ENCODE measurements at regions not wholly inside any gene's neighbourhood (a gene's known extent, or its start where the extent isn't known, plus 50 kb on each side); places are given as distances from the start of the nearest gene placed in this dataset.

DNA sequence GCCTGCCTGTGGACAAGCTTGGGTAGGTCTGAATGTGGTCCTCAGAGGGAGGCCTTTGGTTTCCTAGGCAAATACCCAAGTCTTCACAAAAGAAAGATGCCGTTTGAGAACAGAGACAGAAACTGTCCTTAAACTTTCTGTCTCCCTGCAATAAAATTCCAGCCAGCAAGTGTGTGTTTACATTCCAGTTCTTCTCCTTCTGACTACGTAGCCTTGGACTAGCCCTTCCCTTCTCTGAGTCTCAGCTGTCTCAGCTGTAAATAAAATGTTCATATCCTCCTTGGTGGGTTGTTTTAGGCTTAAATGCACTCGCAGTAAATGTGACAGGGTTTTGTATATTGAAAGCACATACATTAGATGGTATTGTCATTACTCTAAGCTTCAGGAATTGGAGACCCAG lies 561.2 kb upstream of the MKI67 start:
- WGBS = 4% methylated on average over 2 of the region's 3 CpGs
- no peak overlapping the region for H4K91ac ChIP-seq (ENCODE audit: low read length)
- no peak overlapping the region for H3K4ac ChIP-seq (ENCODE audit: low read depth in 1 of 2, low read length in 2 of 2)

DNA sequence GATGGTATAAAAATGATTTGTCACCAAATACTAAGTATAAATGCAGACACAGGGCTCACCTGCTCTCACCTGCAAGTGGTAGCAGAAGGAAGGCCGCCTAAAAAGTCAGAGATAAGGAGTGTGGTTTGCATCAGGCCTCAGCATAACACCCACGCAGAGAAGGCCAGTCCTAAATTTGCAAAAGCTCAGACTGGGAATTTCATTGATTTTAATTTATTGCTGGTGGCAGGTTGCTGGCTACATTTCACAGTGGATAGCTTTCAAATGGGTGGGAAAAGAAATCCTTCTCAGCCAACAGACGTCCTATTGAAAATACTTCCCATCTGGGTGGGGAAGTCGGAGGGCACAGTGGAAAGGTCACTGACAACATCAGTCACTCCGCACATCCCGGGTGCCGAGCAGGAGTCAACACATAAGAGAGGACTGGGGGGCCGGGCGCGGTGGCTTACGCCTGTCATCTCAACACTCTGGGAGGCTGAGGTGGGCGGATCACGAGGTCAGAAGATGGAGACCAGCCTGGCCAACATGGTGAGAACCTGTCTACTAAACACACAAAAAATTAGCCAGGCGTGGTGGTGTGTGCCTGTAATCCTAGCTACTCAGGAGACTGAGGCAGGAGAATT lies 561.8 kb upstream of the MKI67 start:
- Histone ChIP-seq H2BK120ac (ENCODE audit: low read depth, low read length) (no peak overlapping the region), H2BK5ac (ENCODE audit: low read depth, low read length, poor library complexity, severe bottlenecking) (no peak overlapping the region), H3K27me3 (ENCODE audit: control insufficient read depth in 1 of 2, insufficient read depth in 1 of 2, low read length in 2 of 2) (no peaks in the 10 kb centered on the region), H3K4me1 (ENCODE audit: control insufficient read depth, insufficient read depth, low read depth, low read length) (no peaks in the 10 kb centered on the region), H3K23ac (ENCODE audit: low read length in 2 of 2) (no peak overlapping the region), H3K9me3 (ENCODE audit: control insufficient read depth, low read length) (no peaks in the 10 kb centered on the region), H3K4me3 (ENCODE audit: insufficient read depth in 1 of 2, low read depth in 1 of 2, low read length in 2 of 2) (no peak overlapping the region), H3K4me2 (ENCODE audit: low read length, poor library complexity, severe bottlenecking) (no peak overlapping the region), H3K18ac (ENCODE audit: low read depth in 1 of 2, low read length in 2 of 2) (no peak overlapping the region), H3K9ac (ENCODE audit: low read length) (no peak overlapping the region), H4K8ac (ENCODE audit: low read length) (no peak overlapping the region), H2BK15ac (ENCODE audit: low read depth, poor library complexity, severe bottlenecking) (no peak overlapping the region), H2AFZ (ENCODE audit: low read depth, low read length) (no peak overlapping the region), H3K79me1 (replicated peaks; ENCODE audit: low read length, poor library complexity, severe bottlenecking) (no peaks in the 10 kb centered on the region), H4K91ac (ENCODE audit: low read length) (no peak overlapping the region), H3K27ac (ENCODE audit: low read length, poor library complexity, severe bottlenecking) (no peak overlapping the region), H2BK12ac (ENCODE audit: low read length in 2 of 2) (no peak overlapping the region), H2AK5ac (ENCODE audit: low read length, severe bottlenecking) (no peak overlapping the region), H3K36me3 (ENCODE audit: control insufficient read depth in 1 of 2, insufficient read depth in 2 of 2, low read depth in 1 of 2, low read length in 2 of 2) (no peaks in the 10 kb centered on the region), H3K14ac (ENCODE audit: low read length in 2 of 2) (no peak overlapping the region), H3K4ac (ENCODE audit: low read depth in 1 of 2, low read length in 2 of 2) (no peak overlapping the region)
- no peak for DNase-seq
- 83% methylated on average over 14 of the region's 14 CpGs for WGBS

More for the DNA sequence above, 561.2 kb upstream of the MKI67 start:
- Histone ChIP-seq H3K36me3 (ENCODE audit: control insufficient read depth in 1 of 2, insufficient read depth in 2 of 2, low read depth in 1 of 2, low read length in 2 of 2) (no peaks in the 10 kb centered on the region), H3K27me3 (ENCODE audit: control insufficient read depth in 1 of 2, insufficient read depth in 1 of 2, low read length in 2 of 2) (no peaks in the 10 kb centered on the region), H3K9ac (ENCODE audit: low read length) (no peak overlapping the region), H2BK5ac (ENCODE audit: low read depth, low read length, poor library complexity, severe bottlenecking) (no peak overlapping the region), H2AFZ (ENCODE audit: low read depth, low read length) (no peak overlapping the region), H3K9me3 (ENCODE audit: control insufficient read depth, low read length) (no peaks in the 10 kb centered on the region), H2AK5ac (ENCODE audit: low read length, severe bottlenecking) (no peak overlapping the region), H2BK15ac (ENCODE audit: low read depth, poor library complexity, severe bottlenecking) (no peak overlapping the region), H3K18ac (ENCODE audit: low read depth in 1 of 2, low read length in 2 of 2) (no peak overlapping the region), H2BK12ac (ENCODE audit: low read length in 2 of 2) (no peak overlapping the region), H3K4me2 (ENCODE audit: low read length, poor library complexity, severe bottlenecking) (no peak overlapping the region), H2BK120ac (ENCODE audit: low read depth, low read length) (no peak overlapping the region), H3K4me3 (ENCODE audit: insufficient read depth in 1 of 2, low read depth in 1 of 2, low read length in 2 of 2) (no peak overlapping the region), H3K23ac (ENCODE audit: low read length in 2 of 2) (no peak overlapping the region), H3K14ac (ENCODE audit: low read length in 2 of 2) (no peak overlapping the region), H3K27ac (ENCODE audit: low read length, poor library complexity, severe bottlenecking) (no peak overlapping the region), H3K4me1 (ENCODE audit: control insufficient read depth, insufficient read depth, low read depth, low read length) (no peaks in the 10 kb centered on the region), H4K8ac (ENCODE audit: low read length) (no peak overlapping the region), H3K79me1 (replicated peaks; ENCODE audit: low read length, poor library complexity, severe bottlenecking) (no peaks in the 10 kb centered on the region)
- DNase-seq = no peak

- Histone ChIP-seq H2AK5ac (ENCODE audit: low read length, severe bottlenecking) (no peak overlapping the region), H3K14ac (ENCODE audit: low read length in 2 of 2) (no peak overlapping the region), H3K18ac (ENCODE audit: low read depth in 1 of 2, low read length in 2 of 2) (no peak overlapping the region), H2BK120ac (ENCODE audit: low read depth, low read length) (no peak overlapping the region), H3K9ac (ENCODE audit: low read length) (no peak overlapping the region), H2BK15ac (ENCODE audit: low read depth, poor library complexity, severe bottlenecking) (no peak overlapping the region), H3K27ac (ENCODE audit: low read length, poor library complexity, severe bottlenecking) (no peak overlapping the region), H4K91ac (ENCODE audit: low read length) (no peak overlapping the region), H3K9me3 (ENCODE audit: control insufficient read depth, low read length) (no peaks in the 10 kb centered on the region), H3K36me3 (ENCODE audit: control insufficient read depth in 1 of 2, insufficient read depth in 2 of 2, low read depth in 1 of 2, low read length in 2 of 2) (no peaks in the 10 kb centered on the region), H2AFZ (ENCODE audit: low read depth, low read length) (no peak overlapping the region), H3K4me1 (ENCODE audit: control insufficient read depth, insufficient read depth, low read depth, low read length) (no peaks in the 10 kb centered on the region), H3K27me3 (ENCODE audit: control insufficient read depth in 1 of 2, insufficient read depth in 1 of 2, low read length in 2 of 2) (no peaks in the 10 kb centered on the region), H4K8ac (ENCODE audit: low read length) (no peak overlapping the region), H2BK12ac (ENCODE audit: low read length in 2 of 2) (no peak overlapping the region), H3K4ac (ENCODE audit: low read depth in 1 of 2, low read length in 2 of 2) (no peak overlapping the region), H3K23ac (ENCODE audit: low read length in 2 of 2) (no peak overlapping the region), H2BK5ac (ENCODE audit: low read depth, low read length, poor library complexity, severe bottlenecking) (no peak overlapping the region), H3K79me1 (replicated peaks; ENCODE audit: low read length, poor library complexity, severe bottlenecking) (no peaks in the 10 kb centered on the region), H3K4me2 (ENCODE audit: low read length, poor library complexity, severe bottlenecking) (no peak overlapping the region), H3K4me3 (ENCODE audit: insufficient read depth in 1 of 2, low read depth in 1 of 2, low read length in 2 of 2) (no peak overlapping the region)
- DNase-seq = no peak
- 87% methylated on average over 4 of the region's 5 CpGs for WGBS
These were observed 563.4 kb upstream of the MKI67 start for GRCh38 chr10:128689667-128690066.

DNA sequence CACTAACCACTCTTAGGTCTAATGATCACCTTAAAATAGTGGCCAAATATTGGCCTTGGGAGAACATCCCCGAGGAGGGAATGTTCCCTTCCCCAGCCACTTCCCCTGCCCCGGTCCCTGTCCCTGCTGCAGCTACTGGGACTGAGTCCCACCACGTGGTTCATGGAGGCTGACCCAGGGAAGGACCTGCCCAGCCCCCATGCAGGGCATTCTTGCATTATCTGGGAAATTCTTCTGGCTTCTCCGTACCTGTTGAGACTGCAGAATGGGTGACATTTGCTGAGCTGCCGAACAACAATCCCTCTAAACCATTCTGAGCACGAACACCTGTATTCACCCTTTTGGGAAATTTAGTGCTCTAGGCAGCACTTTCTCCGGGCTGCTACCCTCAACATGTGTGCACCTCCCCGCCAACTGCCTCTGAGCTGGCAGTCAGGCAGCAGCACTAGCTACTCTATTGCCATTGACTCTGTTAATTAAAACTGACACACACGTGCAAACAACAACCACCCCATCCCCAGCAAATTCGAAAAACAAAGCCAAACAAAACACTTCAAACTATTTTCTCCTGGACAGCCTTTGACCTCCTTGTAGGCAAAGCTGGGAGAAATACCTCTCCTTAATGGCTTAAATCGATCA lies 567.4 kb upstream of the MKI67 start:
- Histone ChIP-seq H2BK12ac (ENCODE audit: low read length in 2 of 2) (no peak overlapping the region), H4K91ac (ENCODE audit: low read length) (no peak overlapping the region), H3K4me2 (ENCODE audit: low read length, poor library complexity, severe bottlenecking) (no peak overlapping the region), H2BK120ac (ENCODE audit: low read depth, low read length) (no peak overlapping the region), H3K27me3 (ENCODE audit: control insufficient read depth in 1 of 2, insufficient read depth in 1 of 2, low read length in 2 of 2) (peaks cover 0 to 3% of the 10 kb centered on the region in 2 experiments), H2BK5ac (ENCODE audit: low read depth, low read length, poor library complexity, severe bottlenecking) (no peak overlapping the region), H3K4me1 (ENCODE audit: control insufficient read depth, insufficient read depth, low read depth, low read length) (no peaks in the 10 kb centered on the region), H3K9me3 (ENCODE audit: control insufficient read depth, low read length) (no peaks in the 10 kb centered on the region), H3K4ac (ENCODE audit: low read depth in 1 of 2, low read length in 2 of 2) (no peak overlapping the region), H4K8ac (ENCODE audit: low read length) (no peak overlapping the region), H2AK5ac (ENCODE audit: low read length, severe bottlenecking) (no peak overlapping the region), H3K27ac (ENCODE audit: low read length, poor library complexity, severe bottlenecking) (no peak overlapping the region), H3K79me1 (replicated peaks; ENCODE audit: low read length, poor library complexity, severe bottlenecking) (no peaks in the 10 kb centered on the region), H3K4me3 (ENCODE audit: insufficient read depth in 1 of 2, low read depth in 1 of 2, low read length in 2 of 2) (no peak overlapping the region), H3K18ac (ENCODE audit: low read depth in 1 of 2, low read length in 2 of 2) (no peak overlapping the region), H3K14ac (ENCODE audit: low read length in 2 of 2) (no peak overlapping the region), H3K36me3 (ENCODE audit: control insufficient read depth in 1 of 2, insufficient read depth in 2 of 2, low read depth in 1 of 2, low read length in 2 of 2) (no peaks in the 10 kb centered on the region), H3K9ac (ENCODE audit: low read length) (no peak overlapping the region), H2BK15ac (ENCODE audit: low read depth, poor library complexity, severe bottlenecking) (no peak overlapping the region), H2AFZ (ENCODE audit: low read depth, low read length) (no peak overlapping the region), H3K23ac (ENCODE audit: low read length in 2 of 2) (no peak overlapping the region)
- DNase-seq = no peak
- WGBS = 62% methylated on average over 10 of the region's 11 CpGs

Measured in mesenchymal stem cell (in vitro differentiated cells and primary cell).